ENCODE measurements at regions not wholly inside any gene's neighbourhood (a gene's known extent, or its start where the extent isn't known, plus 50 kb on each side); places are given as distances from the start of the nearest gene placed in this dataset.
"Not testable (repeated sequence)": the region's sequence is repeated elsewhere in the genome, so short reads cannot be mapped to it uniquely, and the experiment has no call there.

GRCh38 chr7:109699661-109700060 lies 1130.0 kb downstream of the DNAJB9 start:
- Histone ChIP-seq H4K20me1 (ENCODE audit: low read depth) (no peaks in the 10 kb centered on the region), H3K9me3 (ENCODE audit: low read depth) (no peaks in the 10 kb centered on the region), H3K36me3 (no peaks in the 10 kb centered on the region), H3F3A (ENCODE audit: low read depth) (no peaks in the 10 kb centered on the region), H2AFZ (replicated peaks) (no peak overlapping the region), H3K27ac (no peak overlapping the region), H3K4me2 (no peak overlapping the region), H3K79me2 (ENCODE audit: low read depth) (no peaks in the 10 kb centered on the region), H3K27me3 (no peaks in the 10 kb centered on the region), H3K4me3 (no peak overlapping the region), H3K9ac (no peak overlapping the region), H3K4me1 (no peaks in the 10 kb centered on the region)
- Mint-ChIP-seq H3K36me3 (no peaks in the 10 kb centered on the region), H3K9me3 (peaks cover 14% of the 10 kb centered on the region), H3K4me3 (no peak overlapping the region), H3K4me1 (peaks cover 8% of the 10 kb centered on the region), H3K27me3 (ENCODE audit: insufficient read depth, low read depth) (no peaks in the 10 kb centered on the region), H3K27ac (no peak overlapping the region)
- no peak for DNase-seq (ENCODE audit: low spot score)
- TF ChIP-seq EZH2phosphoT487 (IDR thresholded peaks at IDR 0.05) (no peak), EZH2 (IDR thresholded peaks at IDR 0.05) (no peak)
- TF ChIP-seq, protein P1, sequence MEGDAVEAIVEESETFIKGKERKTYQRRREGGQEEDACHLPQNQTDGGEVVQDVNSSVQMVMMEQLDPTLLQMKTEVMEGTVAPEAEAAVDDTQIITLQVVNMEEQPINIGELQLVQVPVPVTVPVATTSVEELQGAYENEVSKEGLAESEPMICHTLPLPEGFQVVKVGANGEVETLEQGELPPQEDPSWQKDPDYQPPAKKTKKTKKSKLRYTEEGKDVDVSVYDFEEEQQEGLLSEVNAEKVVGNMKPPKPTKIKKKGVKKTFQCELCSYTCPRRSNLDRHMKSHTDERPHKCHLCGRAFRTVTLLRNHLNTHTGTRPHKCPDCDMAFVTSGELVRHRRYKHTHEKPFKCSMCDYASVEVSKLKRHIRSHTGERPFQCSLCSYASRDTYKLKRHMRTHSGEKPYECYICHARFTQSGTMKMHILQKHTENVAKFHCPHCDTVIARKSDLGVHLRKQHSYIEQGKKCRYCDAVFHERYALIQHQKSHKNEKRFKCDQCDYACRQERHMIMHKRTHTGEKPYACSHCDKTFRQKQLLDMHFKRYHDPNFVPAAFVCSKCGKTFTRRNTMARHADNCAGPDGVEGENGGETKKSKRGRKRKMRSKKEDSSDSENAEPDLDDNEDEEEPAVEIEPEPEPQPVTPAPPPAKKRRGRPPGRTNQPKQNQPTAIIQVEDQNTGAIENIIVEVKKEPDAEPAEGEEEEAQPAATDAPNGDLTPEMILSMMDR (IDR thresholded peaks at IDR 0.05), result no peak

GRCh38 chr7:109713366-109713765 lies 1143.7 kb downstream of the DNAJB9 start:
- H3K27ac ChIP-seq, result no peak overlapping the region

DNA sequence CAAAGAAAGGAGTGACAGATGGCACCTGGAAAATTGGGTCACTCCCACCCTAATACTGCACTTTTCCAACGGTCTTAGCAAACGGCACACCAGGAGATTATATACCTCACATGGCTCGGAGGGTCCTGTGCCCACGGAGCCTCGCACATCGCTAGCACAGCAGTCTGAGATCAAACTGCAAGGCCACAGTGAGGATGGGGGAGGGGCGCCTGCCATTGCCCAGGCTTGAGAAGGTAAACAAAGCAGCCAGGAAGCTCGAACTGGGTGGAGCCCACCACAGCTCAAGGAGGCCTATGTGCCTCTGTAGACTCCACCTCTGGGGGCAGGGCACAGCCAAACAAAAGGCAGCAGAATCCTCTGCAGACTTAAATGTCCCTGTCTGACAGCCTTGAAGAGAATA lies 1149.7 kb downstream of the DNAJB9 start:
- not testable (repeated sequence) for H3K27me3 ChIP-seq; H3K79me2 ChIP-seq (ENCODE audit: low read depth); H3K36me3 Mint-ChIP-seq; H2AFZ ChIP-seq (replicated peaks); H3K27me3 Mint-ChIP-seq (ENCODE audit: insufficient read depth, low read depth); H3K27ac Mint-ChIP-seq; H3K9ac ChIP-seq; H4K20me1 ChIP-seq (ENCODE audit: low read depth); H3K9me3 ChIP-seq (ENCODE audit: low read depth); H3K4me1 ChIP-seq; H3K4me2 ChIP-seq; DNase-seq (ENCODE audit: low spot score); H3K4me3 ChIP-seq; H3K4me1 Mint-ChIP-seq; H3K4me3 Mint-ChIP-seq; H3F3A ChIP-seq (ENCODE audit: low read depth); H3K36me3 ChIP-seq; H3K9me3 Mint-ChIP-seq; H3K27ac ChIP-seq

More at GRCh38 chr7:109713366-109713765, 1143.7 kb downstream of the DNAJB9 start:
- Histone ChIP-seq H3K4me1 (no peaks in the 10 kb centered on the region), H3K4me3 (no peak overlapping the region), H4K20me1 (ENCODE audit: low read depth) (no peaks in the 10 kb centered on the region), H3K9ac (no peak overlapping the region), H3K36me3 (no peaks in the 10 kb centered on the region), H3F3A (ENCODE audit: low read depth) (no peaks in the 10 kb centered on the region), H3K27me3 (no peaks in the 10 kb centered on the region), H2AFZ (replicated peaks) (no peak overlapping the region), H3K4me2 (no peak overlapping the region), H3K9me3 (ENCODE audit: low read depth) (no peaks in the 10 kb centered on the region), H3K79me2 (ENCODE audit: low read depth) (no peaks in the 10 kb centered on the region)
- no peaks in the 10 kb centered on the region for H3K4me1 Mint-ChIP-seq
- TF ChIP-seq, protein P1 (IDR thresholded peaks at IDR 0.05), result no peak
- no peak for TF ChIP-seq EZH2 (IDR thresholded peaks at IDR 0.05)
- no peak for TF ChIP-seq EZH2phosphoT487 (IDR thresholded peaks at IDR 0.05)
- H3K9me3 Mint-ChIP-seq, result no peaks in the 10 kb centered on the region
- no peak overlapping the region for H3K27ac Mint-ChIP-seq
- no peak overlapping the region for H3K4me3 Mint-ChIP-seq
- H3K27me3 Mint-ChIP-seq (ENCODE audit: insufficient read depth, low read depth), result no peaks in the 10 kb centered on the region
- H3K36me3 Mint-ChIP-seq, result no peaks in the 10 kb centered on the region
- no peak for DNase-seq (ENCODE audit: low spot score)

- H3K4me1 Mint-ChIP-seq, result peaks cover 3% of the 10 kb centered on the region
- no peak for DNase-seq (ENCODE audit: low spot score)
- TF ChIP-seq EZH2phosphoT487 (IDR thresholded peaks at IDR 0.05) (no peak), EZH2 (IDR thresholded peaks at IDR 0.05) (no peak)
- TF ChIP-seq, protein P1 (IDR thresholded peaks at IDR 0.05), result no peak
- no peaks in the 10 kb centered on the region for H3K9me3 Mint-ChIP-seq
- peaks cover 11% of the 10 kb centered on the region for H3K4me1 ChIP-seq
- no peak overlapping the region for H3K4me3 Mint-ChIP-seq
- H3K79me2 ChIP-seq (ENCODE audit: low read depth), result no peaks in the 10 kb centered on the region
- no peak overlapping the region for H3K9ac ChIP-seq
- no peaks in the 10 kb centered on the region for H3K27me3 ChIP-seq
- H4K20me1 ChIP-seq (ENCODE audit: low read depth), result no peaks in the 10 kb centered on the region
- H3K9me3 ChIP-seq (ENCODE audit: low read depth), result no peaks in the 10 kb centered on the region
- H3K4me3 ChIP-seq, result no peak overlapping the region
- H2AFZ ChIP-seq (replicated peaks), result no peak overlapping the region
- H3K27ac ChIP-seq, result no peak overlapping the region
- no peak overlapping the region for H3K4me2 ChIP-seq
- no peaks in the 10 kb centered on the region for H3F3A ChIP-seq (ENCODE audit: low read depth)
- no peaks in the 10 kb centered on the region for H3K36me3 Mint-ChIP-seq
- H3K27ac Mint-ChIP-seq, result no peak overlapping the region
- H3K27me3 Mint-ChIP-seq (ENCODE audit: insufficient read depth, low read depth), result peaks cover 2% of the 10 kb centered on the region
- no peaks in the 10 kb centered on the region for H3K36me3 ChIP-seq
These were observed 1164.9 kb downstream of the DNAJB9 start for GRCh38 chr7:109734601-109735000.

Data from neural progenitor cell (in vitro differentiated cells).